ENCODE measurements at regions not wholly inside any gene's neighbourhood (a gene's known extent, or its start where the extent isn't known, plus 50 kb on each side); places are given as distances from the start of the nearest gene placed in this dataset.
A peak's percentile ranks its signal among the peaks of the same experiment; 100 is the strongest.

- no peak for DNase-seq
These were observed 372.0 kb downstream of the CDH10 start for GRCh38 chr5:24272741-24273140.

DNA sequence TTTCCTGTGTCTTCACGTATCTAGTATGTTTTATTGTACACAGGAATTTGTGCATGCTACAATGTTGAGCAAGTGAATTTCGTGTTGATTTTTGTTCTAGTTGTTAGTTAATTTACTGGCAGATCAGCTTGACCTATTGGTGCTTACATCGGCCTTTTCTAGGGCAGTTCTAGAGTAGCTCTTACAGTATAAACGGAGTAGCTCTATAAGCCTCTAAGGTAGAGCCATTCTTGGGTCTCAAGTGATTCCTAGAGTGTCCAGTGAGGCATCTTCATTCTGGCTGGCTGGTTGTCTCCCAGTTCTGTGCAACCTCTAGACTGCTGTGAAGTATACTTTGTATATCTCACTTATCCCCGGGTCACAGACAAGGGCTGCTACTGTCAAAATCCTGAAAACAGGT lies 364.6 kb downstream of the CDH10 start:
- DNase-seq, result no peak

- DNase-seq, result no peak
These were observed 363.0 kb downstream of the CDH10 start for GRCh38 chr5:24281818-24282217.

- no peak for DNase-seq
These were observed 355.0 kb downstream of the CDH10 start for GRCh38 chr5:24289582-24290335.

DNA sequence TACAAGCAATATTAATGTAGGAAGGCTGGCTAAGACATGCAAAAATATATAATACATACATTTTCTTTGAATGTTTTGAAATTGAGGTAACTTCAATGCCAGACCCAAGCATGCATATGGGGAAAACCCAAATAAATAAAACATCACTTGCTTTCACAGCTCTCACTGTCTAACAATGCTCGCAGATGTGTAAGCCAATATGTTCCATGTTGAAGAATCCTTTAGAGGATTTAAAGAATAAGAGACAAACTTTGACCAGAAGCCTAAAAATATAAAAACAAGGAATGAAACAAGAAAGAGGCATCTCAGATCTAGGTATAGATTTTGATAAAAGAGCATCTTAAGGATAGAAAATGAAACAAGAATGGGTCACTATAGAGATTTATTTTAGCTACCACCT lies 354.2 kb downstream of the CDH10 start:
- no peak for DNase-seq

DNA sequence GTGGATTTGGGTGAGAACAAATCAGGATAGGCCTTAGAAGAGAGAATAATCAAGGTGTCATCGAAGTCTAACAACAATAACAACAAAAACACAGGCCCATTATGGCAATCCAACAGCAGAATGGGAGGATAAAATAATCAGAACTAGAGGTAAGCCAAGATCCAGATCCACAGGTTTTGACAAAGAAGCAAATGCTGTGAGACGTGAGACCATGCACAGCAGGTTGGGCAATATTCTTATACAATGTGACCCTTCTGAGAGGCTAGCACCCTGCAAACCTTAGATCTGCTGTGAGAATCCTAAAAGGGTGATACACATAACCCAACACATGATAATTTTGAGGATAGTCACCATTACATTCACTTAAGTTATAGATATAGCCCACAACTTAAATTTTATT lies 352.9 kb downstream of the CDH10 start:
- DNase-seq, result no peak

GRCh38 chr5:24294333-24294732 lies 350.4 kb downstream of the CDH10 start:
- no peak for DNase-seq

DNA sequence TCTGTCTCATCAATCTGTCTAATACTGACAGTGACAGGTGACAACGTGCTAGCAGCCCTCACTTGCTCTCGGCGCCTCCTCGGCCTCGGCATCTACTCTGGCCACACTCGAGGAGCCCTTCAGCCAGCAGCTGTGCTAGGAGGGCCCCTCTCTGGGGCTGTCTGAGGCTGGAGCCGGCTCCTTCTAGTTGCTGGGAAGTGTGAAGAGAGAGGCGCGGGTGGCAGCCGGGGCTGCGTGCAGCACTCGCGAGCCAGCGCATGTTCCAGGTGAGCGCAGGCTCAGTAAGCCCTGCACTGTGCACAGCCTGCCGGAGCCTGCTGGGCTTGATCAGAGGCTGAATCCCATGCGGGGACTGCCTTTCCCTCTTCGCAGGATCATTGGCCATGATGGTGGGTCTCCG lies 330.7 kb downstream of the CDH10 start:
- no peak for DNase-seq

GRCh38 chr5:24320643-24321042 lies 324.1 kb downstream of the CDH10 start:
- DNase-seq, result no peak

- DNase-seq, result no peak
These were observed 319.4 kb downstream of the CDH10 start for GRCh38 chr5:24325306-24325832.

DNA sequence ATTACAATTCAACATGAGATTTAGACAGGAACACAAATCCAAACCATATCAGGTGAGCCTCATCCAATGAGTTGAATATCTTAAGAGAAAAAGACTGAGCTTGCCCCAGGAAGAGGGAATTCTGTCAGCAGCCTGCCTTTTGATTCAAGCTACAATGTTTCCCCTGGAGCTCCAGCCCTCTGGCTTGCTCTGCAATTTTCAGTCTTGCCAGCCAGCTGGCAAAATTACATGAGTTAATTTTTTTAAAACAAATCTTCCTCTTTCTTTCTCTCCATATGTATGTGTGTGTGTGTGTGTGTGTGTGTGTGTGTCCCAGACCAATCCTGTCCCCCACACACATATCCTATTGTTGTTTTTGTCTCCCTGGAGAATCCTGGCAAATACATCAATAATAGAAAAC lies 313.2 kb downstream of the CDH10 start:
- DNase-seq, result no peak

- no peak for DNase-seq
These were observed 297.6 kb downstream of the CDH10 start for GRCh38 chr5:24347158-24347557.

DNA sequence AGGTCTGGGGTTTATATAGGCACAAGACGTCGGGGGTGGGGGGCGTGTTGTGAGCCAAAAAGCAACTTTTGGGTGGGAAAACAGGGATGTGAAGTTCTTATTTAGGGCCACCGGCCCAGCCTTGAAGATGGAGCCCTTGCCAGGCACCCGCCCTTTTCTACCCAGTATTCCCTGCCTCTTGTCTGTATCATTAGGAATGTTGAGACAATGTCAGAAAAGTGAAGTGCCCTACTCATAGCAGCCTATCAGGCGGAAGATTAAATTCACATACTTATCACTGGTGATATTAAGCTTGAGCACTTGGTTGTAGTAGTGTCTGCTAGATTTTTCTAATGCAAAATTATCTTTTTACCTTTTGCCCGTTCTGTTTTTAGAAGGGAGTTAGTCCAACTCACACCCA lies 293.5 kb downstream of the CDH10 start:
- DNase-seq, result no peak

- no peak for DNase-seq
These were observed 291.8 kb downstream of the CDH10 start for GRCh38 chr5:24353016-24353415.

DNA sequence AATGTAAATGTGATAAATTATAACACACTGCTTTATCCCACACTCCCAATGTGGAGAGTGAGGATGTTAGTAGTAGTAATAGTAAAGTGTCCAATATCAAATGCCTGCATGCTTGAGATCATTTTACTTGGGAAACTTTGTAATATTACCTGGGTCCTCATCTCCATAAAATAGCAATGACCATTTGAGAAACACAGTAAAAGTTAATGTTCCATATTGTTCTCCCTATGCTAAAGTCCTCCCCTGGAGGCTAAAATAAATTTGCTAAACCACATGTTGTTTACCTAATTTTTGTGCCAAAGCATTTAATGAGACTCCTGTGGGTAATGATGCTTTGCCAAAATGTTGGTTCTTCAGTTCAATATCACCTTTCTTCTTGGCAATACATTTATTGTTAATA lies 291.2 kb downstream of the CDH10 start:
- DNase-seq, result no peak

GRCh38 chr5:24363789-24364481 lies 280.8 kb downstream of the CDH10 start:
- peak; percentile 87 for DNase-seq

DNA sequence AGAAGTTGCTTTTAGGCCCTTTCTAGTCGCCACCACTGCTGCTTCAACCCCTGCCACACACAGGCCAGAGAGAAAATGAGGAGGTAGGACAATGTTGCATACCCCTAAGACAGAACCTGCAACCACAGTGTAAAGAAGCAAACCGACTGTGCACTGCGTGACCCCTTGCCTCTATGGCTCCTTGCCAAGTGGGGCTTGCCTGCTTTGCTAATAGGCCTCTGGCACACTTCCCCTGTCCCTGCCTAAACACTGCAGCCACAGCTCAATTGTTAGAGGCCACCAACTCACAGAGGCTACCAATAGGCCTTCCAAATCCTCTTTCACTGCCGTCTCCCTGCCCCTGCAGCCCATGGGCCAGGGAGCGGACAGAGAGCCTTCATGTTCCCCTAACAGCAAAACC lies 280.1 kb downstream of the CDH10 start:
- DNase-seq, result peak; percentile 44

DNA sequence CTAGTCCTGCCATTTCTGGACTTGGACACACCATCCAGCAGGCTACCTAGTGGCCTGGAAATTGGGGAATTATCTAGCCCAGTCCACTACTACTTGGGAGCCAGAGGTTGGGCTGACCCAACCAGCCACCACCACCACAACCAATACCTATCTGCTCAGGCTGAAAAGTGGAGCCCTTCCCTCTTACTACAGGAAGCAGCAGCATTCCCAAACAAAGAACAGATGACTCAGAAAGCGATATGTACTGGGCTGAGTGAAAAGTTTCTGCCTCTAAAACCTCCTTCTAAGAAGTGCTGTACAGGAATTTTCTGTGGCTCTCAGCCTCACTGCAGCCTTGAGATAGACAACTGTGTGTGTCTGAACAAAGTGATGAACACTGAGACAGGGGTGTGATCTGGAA lies 279.4 kb downstream of the CDH10 start:
- no peak for DNase-seq

- DNase-seq, result no peak
These were observed 277.6 kb downstream of the CDH10 start for GRCh38 chr5:24367216-24367615.

GRCh38 chr5:24368115-24368514 lies 276.7 kb downstream of the CDH10 start:
- no peak for DNase-seq

DNA sequence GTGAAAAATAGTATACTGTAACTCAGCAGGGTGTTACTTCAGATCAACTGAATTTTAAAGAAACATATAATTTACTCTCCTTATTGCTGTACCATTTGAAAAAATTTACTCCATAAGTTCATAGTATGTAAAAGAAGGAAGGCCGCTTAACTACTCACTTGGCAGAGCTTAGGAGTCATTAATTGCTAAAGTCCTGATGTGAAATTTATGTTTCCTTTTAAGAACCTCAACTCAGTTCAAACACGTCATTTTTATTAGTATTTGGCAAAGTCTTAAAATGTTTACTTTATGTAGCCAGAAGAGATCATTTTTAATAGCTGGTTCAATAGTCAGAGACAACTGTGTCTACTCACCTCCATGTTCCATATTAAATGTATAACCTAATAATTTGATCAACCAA lies 268.6 kb downstream of the CDH10 start:
- no peak for DNase-seq

GRCh38 chr5:24376616-24377015 lies 268.2 kb downstream of the CDH10 start:
- no peak for DNase-seq

- DNase-seq, result no peak
These were observed 262.8 kb downstream of the CDH10 start for GRCh38 chr5:24381861-24382489.

- DNase-seq, result no peak
These were observed 259.7 kb downstream of the CDH10 start for GRCh38 chr5:24385070-24385469.
